ENCODE measurements at regions not wholly inside any gene's neighbourhood (a gene's known extent, or its start where the extent isn't known, plus 50 kb on each side); places are given as distances from the start of the nearest gene placed in this dataset.

- TF ChIP-seq PRDM10 (IDR thresholded peaks at IDR 0.05; ENCODE audit: partially characterized antibody) (no peak), PRPF4 (IDR thresholded peaks at IDR 0.05; ENCODE audit: insufficient read depth, low read depth, low read length, poor library complexity, severe bottlenecking) (no peak)
These were observed 84.3 kb upstream of the SMC2 start (continued) for GRCh38 chr9:104009826-104010225.

- no peaks in the 10 kb centered on the region for H3K79me2 ChIP-seq (ENCODE audit: control insufficient read depth, insufficient read depth, low read length)
- ChIA-PET POLR2A (no interaction called here), CTCF (ENCODE audit: low intra/inter-chr PET ratio) (no interaction called here)
- FAIRE-seq, result no peak
- no peak overlapping the region for H3K4me2 ChIP-seq (ENCODE audit: insufficient read depth, low read length)
- no peak overlapping the region for H2AFZ ChIP-seq (ENCODE audit: low read depth, low read length)
- in situ Hi-C loops (cut with MboI), result no loop called here
- H4K20me1 ChIP-seq (replicated peaks; ENCODE audit: control insufficient read depth, insufficient read depth, low read length), result no peaks in the 10 kb centered on the region
- H3K27ac ChIP-seq (ENCODE audit: extremely low read depth, low read depth, low read length), result no peak overlapping the region
- no peaks in the 10 kb centered on the region for H3K36me3 ChIP-seq (ENCODE audit: control insufficient read depth, insufficient read depth, low read length)
- H3K27me3 ChIP-seq (ENCODE audit: control insufficient read depth in 2 of 2, insufficient read depth in 2 of 2, low read length in 2 of 2), result no peaks in the 10 kb centered on the region
- H3K9me3 ChIP-seq (replicated peaks; ENCODE audit: control insufficient read depth, insufficient read depth, low read depth, low read length), result no peaks in the 10 kb centered on the region
- H3K9ac ChIP-seq (ENCODE audit: insufficient read depth in 1 of 2, low read depth in 2 of 2, low read length in 2 of 2), result no peak overlapping the region
- H3K4me3 ChIP-seq, result no peak overlapping the region
- BruUV-seq (replicated peaks), result no TSS peak
- H3K4me1 ChIP-seq (replicated peaks in 1 of 2; ENCODE audit: control insufficient read depth in 2 of 2, insufficient read depth in 2 of 2, low read length in 2 of 2), result no peaks in the 10 kb centered on the region
- intact Hi-C loops (cut with micrococcal nuclease), result no loop called here
- no peaks in the 10 kb centered on the region for H3K9me1 ChIP-seq (ENCODE audit: control insufficient read depth, insufficient read depth, low read length)
- no peak for ATAC-seq
- no peak for DNase-seq (ENCODE audit: extremely low read depth in 1 of 4, low spot score in 3 of 4)
- TF ChIP-seq SIRT6 (IDR thresholded peaks at IDR 0.05; ENCODE audit: low read depth, low read length) (no peak), HES1 (IDR thresholded peaks at IDR 0.05; ENCODE audit: low read depth) (no peak), USF2 (CRISPR knock-in tag; IDR thresholded peaks at IDR 0.05) (no peak)
- TF ChIP-seq, protein P1, sequence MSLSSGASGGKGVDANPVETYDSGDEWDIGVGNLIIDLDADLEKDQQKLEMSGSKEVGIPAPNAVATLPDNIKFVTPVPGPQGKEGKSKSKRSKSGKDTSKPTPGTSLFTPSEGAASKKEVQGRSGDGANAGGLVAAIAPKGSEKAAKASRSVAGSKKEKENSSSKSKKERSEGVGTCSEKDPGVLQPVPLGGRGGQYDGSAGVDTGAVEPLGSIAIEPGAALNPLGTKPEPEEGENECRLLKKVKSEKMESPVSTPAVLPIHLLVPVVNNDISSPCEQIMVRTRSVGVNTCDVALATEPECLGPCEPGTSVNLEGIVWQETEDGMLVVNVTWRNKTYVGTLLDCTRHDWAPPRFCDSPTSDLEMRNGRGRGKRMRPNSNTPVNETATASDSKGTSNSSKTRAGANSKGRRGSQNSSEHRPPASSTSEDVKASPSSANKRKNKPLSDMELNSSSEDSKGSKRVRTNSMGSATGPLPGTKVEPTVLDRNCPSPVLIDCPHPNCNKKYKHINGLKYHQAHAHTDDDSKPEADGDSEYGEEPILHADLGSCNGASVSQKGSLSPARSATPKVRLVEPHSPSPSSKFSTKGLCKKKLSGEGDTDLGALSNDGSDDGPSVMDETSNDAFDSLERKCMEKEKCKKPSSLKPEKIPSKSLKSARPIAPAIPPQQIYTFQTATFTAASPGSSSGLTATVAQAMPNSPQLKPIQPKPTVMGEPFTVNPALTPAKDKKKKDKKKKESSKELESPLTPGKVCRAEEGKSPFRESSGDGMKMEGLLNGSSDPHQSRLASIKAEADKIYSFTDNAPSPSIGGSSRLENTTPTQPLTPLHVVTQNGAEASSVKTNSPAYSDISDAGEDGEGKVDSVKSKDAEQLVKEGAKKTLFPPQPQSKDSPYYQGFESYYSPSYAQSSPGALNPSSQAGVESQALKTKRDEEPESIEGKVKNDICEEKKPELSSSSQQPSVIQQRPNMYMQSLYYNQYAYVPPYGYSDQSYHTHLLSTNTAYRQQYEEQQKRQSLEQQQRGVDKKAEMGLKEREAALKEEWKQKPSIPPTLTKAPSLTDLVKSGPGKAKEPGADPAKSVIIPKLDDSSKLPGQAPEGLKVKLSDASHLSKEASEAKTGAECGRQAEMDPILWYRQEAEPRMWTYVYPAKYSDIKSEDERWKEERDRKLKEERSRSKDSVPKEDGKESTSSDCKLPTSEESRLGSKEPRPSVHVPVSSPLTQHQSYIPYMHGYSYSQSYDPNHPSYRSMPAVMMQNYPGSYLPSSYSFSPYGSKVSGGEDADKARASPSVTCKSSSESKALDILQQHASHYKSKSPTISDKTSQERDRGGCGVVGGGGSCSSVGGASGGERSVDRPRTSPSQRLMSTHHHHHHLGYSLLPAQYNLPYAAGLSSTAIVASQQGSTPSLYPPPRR (CRISPR knock-in tag; IDR thresholded peaks at IDR 0.05; ENCODE audit: borderline replicate concordance), result no peak
- TF ChIP-seq, protein P2, sequence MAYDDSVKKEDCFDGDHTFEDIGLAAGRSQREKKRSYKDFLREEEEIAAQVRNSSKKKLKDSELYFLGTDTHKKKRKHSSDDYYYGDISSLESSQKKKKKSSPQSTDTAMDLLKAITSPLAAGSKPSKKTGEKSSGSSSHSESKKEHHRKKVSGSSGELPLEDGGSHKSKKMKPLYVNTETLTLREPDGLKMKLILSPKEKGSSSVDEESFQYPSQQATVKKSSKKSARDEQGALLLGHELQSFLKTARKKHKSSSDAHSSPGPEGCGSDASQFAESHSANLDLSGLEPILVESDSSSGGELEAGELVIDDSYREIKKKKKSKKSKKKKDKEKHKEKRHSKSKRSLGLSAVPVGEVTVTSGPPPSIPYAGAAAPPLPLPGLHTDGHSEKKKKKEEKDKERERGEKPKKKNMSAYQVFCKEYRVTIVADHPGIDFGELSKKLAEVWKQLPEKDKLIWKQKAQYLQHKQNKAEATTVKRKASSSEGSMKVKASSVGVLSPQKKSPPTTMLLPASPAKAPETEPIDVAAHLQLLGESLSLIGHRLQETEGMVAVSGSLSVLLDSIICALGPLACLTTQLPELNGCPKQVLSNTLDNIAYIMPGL (CRISPR knock-in tag; IDR thresholded peaks at IDR 0.05), result no peak
These were observed 72.0 kb upstream of the SMC2 start for GRCh38 chr9:104022083-104022482.
